Neural crest cell (in vitro differentiated cells): ENCODE measurements at regions not wholly inside any gene's neighbourhood (a gene's known extent, or its start where the extent isn't known, plus 50 kb on each side); places are given as distances from the start of the nearest gene placed in this dataset.

Experiments
- DNase-seq: peaks from one replicate; pipeline ENCODE4 v3.0.0; 2021; ENCODE audit warnings: low read depth, mixed read lengths, low spot score
- H3K27ac Mint-ChIP-seq: one replicate; pipeline ENCODE4 v1.8.0; 2021; ENCODE audit warnings: mild to moderate bottlenecking, mixed read lengths; ENCODE audit not compliant: unreplicated experiment
- H3K27me3 Mint-ChIP-seq: 2 replicates; pipeline ENCODE4 v1.8.0; 2021; ENCODE audit warnings: low read depth, mild to moderate bottlenecking, mixed read lengths
- H3K36me3 Mint-ChIP-seq: 2 replicates; pipeline ENCODE4 v1.8.0; 2021; ENCODE audit warnings: low read depth, mild to moderate bottlenecking, mixed read lengths
- H3K4me1 Mint-ChIP-seq: 2 replicates; pipeline ENCODE4 v1.8.0; 2021; ENCODE audit warnings: mixed read lengths
- H3K4me3 Mint-ChIP-seq: one replicate; pipeline ENCODE4 v1.8.0; 2021; ENCODE audit warnings: mild to moderate bottlenecking, mixed read lengths
- H3K9me3 Mint-ChIP-seq: 2 replicates; pipeline ENCODE4 v1.8.0; 2021; ENCODE audit warnings: mixed read lengths
- CTCF ChIP-seq: fragments of 200-600 bp; sonication (generic); conservative IDR thresholded peaks from 2 replicates; pipeline ENCODE4 v1.5.0; 2021; ENCODE audit warnings: antibody characterized with exemption, mild to moderate bottlenecking

GRCh38 chr2:128374711-128375413, 56.2 kb upstream of the HS6ST1 start:
- peaks cover 20% of the 10 kb centered on the region for H3K4me1 Mint-ChIP-seq
- H3K27ac Mint-ChIP-seq: no peak overlapping the region
- peaks cover 78% of the 10 kb centered on the region for H3K27me3 Mint-ChIP-seq
- no peak overlapping the region for H3K4me3 Mint-ChIP-seq
- no peaks in the 10 kb centered on the region for H3K9me3 Mint-ChIP-seq
- no peak for TF ChIP-seq CTCF
- H3K36me3 Mint-ChIP-seq: no peaks in the 10 kb centered on the region
- no peak for DNase-seq

- Mint-ChIP-seq H3K4me3 (no peak overlapping the region), H3K4me1 (peaks cover 14% of the 10 kb centered on the region), H3K27ac (no peak overlapping the region), H3K9me3 (no peaks in the 10 kb centered on the region), H3K36me3 (no peaks in the 10 kb centered on the region), H3K27me3 (peaks cover 73% of the 10 kb centered on the region)
- TF ChIP-seq CTCF: no peak
- DNase-seq: no peak
These were observed 56.8 kb upstream of the HS6ST1 start for GRCh38 chr2:128375454-128375853.

- Mint-ChIP-seq H3K27me3 (peaks cover 77% of the 10 kb centered on the region), H3K9me3 (no peaks in the 10 kb centered on the region), H3K4me3 (no peak overlapping the region), H3K36me3 (no peaks in the 10 kb centered on the region), H3K4me1 (peaks cover 22% of the 10 kb centered on the region), H3K27ac (no peak overlapping the region)
- DNase-seq: no peak
- no peak for TF ChIP-seq CTCF
These were observed 57.8 kb upstream of the HS6ST1 start for GRCh38 chr2:128376241-128377041.

- Mint-ChIP-seq H3K9me3 (no peaks in the 10 kb centered on the region), H3K36me3 (no peaks in the 10 kb centered on the region), H3K4me1 (peaks cover 30% of the 10 kb centered on the region), H3K27ac (no peak overlapping the region), H3K27me3 (peaks cover 80% of the 10 kb centered on the region), H3K4me3 (no peak overlapping the region)
- no peak for DNase-seq
- TF ChIP-seq CTCF: no peak
These were observed 58.6 kb upstream of the HS6ST1 start for GRCh38 chr2:128377071-128377910.

GRCh38 chr2:128378231-128379020, 59.8 kb upstream of the HS6ST1 start:
- no peak for TF ChIP-seq CTCF
- Mint-ChIP-seq H3K27ac (no peak overlapping the region), H3K36me3 (no peaks in the 10 kb centered on the region), H3K9me3 (no peaks in the 10 kb centered on the region), H3K4me3 (no peak overlapping the region), H3K27me3 (peaks cover 74% of the 10 kb centered on the region), H3K4me1 (peaks cover 31% of the 10 kb centered on the region)
- DNase-seq: no peak
